Endothelial cell of umbilical vein (primary cell): ENCODE measurements at regions not wholly inside any gene's neighbourhood (a gene's known extent, or its start where the extent isn't known, plus 50 kb on each side); places are given as distances from the start of the nearest gene placed in this dataset.

Experiments used
- BruUV-seq: library from RNA; stranded (reverse); fragments of 400-500 nt; replicated peaks from 2 replicates; lab custom pipeline; 2021; lab: Mats Ljungman, UMichigan
- CTCF ChIA-PET: fragments of 300-600, 350-600 bp; sonication (Branson Sonifier 250); formaldehyde crosslinking; loops from one replicate; lab custom pipeline; 2021; ENCODE audit warnings: antibody characterized with exemption, inconsistent platforms; lab: Charles Lee
- POLR2A ChIA-PET: fragments of 300-600, 350-600 bp; sonication (Branson Sonifier 250); formaldehyde crosslinking; loops from one replicate; lab custom pipeline; 2021; ENCODE audit warnings: antibody characterized with exemption, inconsistent platforms; lab: Charles Lee
- DNase-seq: peaks from one replicate; pipeline ENCODE4 v3.0.0-alpha.2; 2011; ENCODE audit warnings: low read depth, low spot score
- FAIRE-seq: peaks from 2 replicates; lab custom pipeline; 2011; peaks lifted over from hg19 to GRCh38; lab: Jason Lieb, UNC
- H2AFZ ChIP-seq: 2 replicates; pipeline ENCODE4 v1.6.0; 2012; ENCODE audit warnings: low read depth, low read length, control low read depth, inconsistent platforms
- H3K27ac ChIP-seq: 2 replicates; pipeline ENCODE4 v1.5.1; 2011; ENCODE audit warnings: low read depth, mild to moderate bottlenecking, control low read depth, low read length, moderate library complexity; ENCODE audit not compliant: insufficient read depth
- H3K27me3 ChIP-seq, 2 experiments: 2 replicates each; pipeline versions ENCODE4 v1.6.0 to v1.6.1; 2011; ENCODE audit warnings: low read length in 2 of 2, mixed read lengths in 1 of 2; ENCODE audit not compliant: control insufficient read depth in 2 of 2, insufficient read depth in 2 of 2
- H3K36me3 ChIP-seq, 2 experiments: 2 replicates in 1 of 2; 3 replicates in 1 of 2; pipeline ENCODE4 v1.5.1; 2011; ENCODE audit warnings: low read length in 2 of 2, mild to moderate bottlenecking in 1 of 2, moderate library complexity in 1 of 2; ENCODE audit not compliant: control insufficient read depth in 2 of 2, insufficient read depth in 2 of 2; ENCODE audit errors: extremely low read depth in 1 of 2
- H3K4me1 ChIP-seq: 3 replicates; pipeline ENCODE4 v1.5.1; 2011; ENCODE audit warnings: mild to moderate bottlenecking, low read length; ENCODE audit not compliant: control insufficient read depth, insufficient read depth; ENCODE audit errors: extremely low read depth
- H3K4me2 ChIP-seq: 2 replicates; pipeline ENCODE4 v1.6.1; 2011; ENCODE audit warnings: low read length, control low read depth, mixed read lengths; ENCODE audit not compliant: insufficient read depth
- H3K4me3 ChIP-seq, 3 experiments: fragments of 200-600 bp in 1 of 3; sonication (generic), shearing (Covaris generic) in 1 of 3; replicated peaks in 1 of 3; 2 replicates each; pipeline ENCODE4 v1.5.1; 2011 to 2016; ENCODE audit warnings: control low read depth in 3 of 3, low read length in 3 of 3, mild to moderate bottlenecking in 2 of 3, inconsistent platforms in 1 of 3, low read depth in 1 of 3, moderate library complexity in 1 of 3; ENCODE audit not compliant: insufficient read depth in 1 of 3
- H3K79me2 ChIP-seq: 2 replicates; pipeline ENCODE4 v1.6.0; 2012; ENCODE audit warnings: low read length, inconsistent platforms; ENCODE audit not compliant: control insufficient read depth, insufficient read depth
- H3K9ac ChIP-seq: replicated peaks from 2 replicates; pipeline ENCODE3; 2011; ENCODE audit warnings: low read length, control low read depth; ENCODE audit not compliant: insufficient read depth; ENCODE audit errors: extremely low read depth
- H3K9me1 ChIP-seq: replicated peaks from 3 replicates; pipeline ENCODE4 v1.6.0; 2011; ENCODE audit warnings: mild to moderate bottlenecking, low read length; ENCODE audit not compliant: control insufficient read depth, insufficient read depth; ENCODE audit errors: extremely low read depth
- H3K9me3 ChIP-seq: replicated peaks from 2 replicates; pipeline ENCODE4 v1.5.1; 2012; ENCODE audit warnings: low read length, inconsistent platforms; ENCODE audit not compliant: control insufficient read depth, insufficient read depth
- H4K20me1 ChIP-seq: replicated peaks from 2 replicates; pipeline ENCODE3; 2011; ENCODE audit warnings: mild to moderate bottlenecking, low read length; ENCODE audit not compliant: control insufficient read depth, insufficient read depth; ENCODE audit errors: extremely low read depth
- EZH2 ChIP-seq: IDR thresholded peaks from 2 replicates; pipeline ENCODE4 v1.6.1; 2012; ENCODE audit warnings: borderline replicate concordance, low read depth, mild to moderate bottlenecking, moderate library complexity, low read length, inconsistent platforms; ENCODE audit not compliant: severe bottlenecking
- FOS ChIP-seq: IDR thresholded peaks from 2 replicates; pipeline ENCODE4 v1.6.1; 2011; ENCODE audit warnings: mild to moderate bottlenecking, low read length, moderate library complexity, borderline replicate concordance; ENCODE audit not compliant: insufficient read depth
- GATA2 ChIP-seq: IDR thresholded peaks from 2 replicates; pipeline ENCODE4 v1.7.0; 2011; ENCODE audit warnings: low read depth, mild to moderate bottlenecking, moderate library complexity, mixed read lengths, low read length; ENCODE audit not compliant: insufficient read length, insufficient read depth
- JUN ChIP-seq: IDR thresholded peaks from 2 replicates; pipeline ENCODE4 v1.6.1; 2011; ENCODE audit warnings: borderline replicate concordance, low read depth; ENCODE audit not compliant: insufficient read length, insufficient read depth
- MYC ChIP-seq: IDR thresholded peaks from one replicate; pipeline ENCODE4 v1.6.1; 2011; ENCODE audit warnings: mild to moderate bottlenecking, low read depth, low read length
- POLR2A ChIP-seq: IDR thresholded peaks from 2 replicates; pipeline ENCODE4 v1.6.1; 2012; ENCODE audit warnings: low read depth, mild to moderate bottlenecking, control low read depth, low read length
- POLR2AphosphoS5 ChIP-seq: IDR thresholded peaks from 2 replicates; pipeline ENCODE4 v1.6.1; 2012; ENCODE audit warnings: low read depth, mild to moderate bottlenecking, control low read depth, low read length, moderate library complexity; ENCODE audit not compliant: insufficient read depth
- dilution Hi-C: fragments of 300-500 bp; cut with MboI; formaldehyde crosslinking; loops from one replicate; pipeline ENCODE4 v1.15.0; 2019; ENCODE audit warnings: low sequenced_read_pairs; ENCODE audit not compliant: extremely low pct_ligation_motif_present
- intact Hi-C: fragments of 100-400 bp; cut with micrococcal nuclease; formaldehyde crosslinking; loops from one replicate; pipeline ENCODE4 v1.10.0; 2022
- TF ChIP-seq, protein P1 (sequence below): IDR thresholded peaks from 2 replicates; pipeline ENCODE4 v1.6.1; 2011; ENCODE audit not compliant: insufficient read depth, insufficient read length

DNA sequence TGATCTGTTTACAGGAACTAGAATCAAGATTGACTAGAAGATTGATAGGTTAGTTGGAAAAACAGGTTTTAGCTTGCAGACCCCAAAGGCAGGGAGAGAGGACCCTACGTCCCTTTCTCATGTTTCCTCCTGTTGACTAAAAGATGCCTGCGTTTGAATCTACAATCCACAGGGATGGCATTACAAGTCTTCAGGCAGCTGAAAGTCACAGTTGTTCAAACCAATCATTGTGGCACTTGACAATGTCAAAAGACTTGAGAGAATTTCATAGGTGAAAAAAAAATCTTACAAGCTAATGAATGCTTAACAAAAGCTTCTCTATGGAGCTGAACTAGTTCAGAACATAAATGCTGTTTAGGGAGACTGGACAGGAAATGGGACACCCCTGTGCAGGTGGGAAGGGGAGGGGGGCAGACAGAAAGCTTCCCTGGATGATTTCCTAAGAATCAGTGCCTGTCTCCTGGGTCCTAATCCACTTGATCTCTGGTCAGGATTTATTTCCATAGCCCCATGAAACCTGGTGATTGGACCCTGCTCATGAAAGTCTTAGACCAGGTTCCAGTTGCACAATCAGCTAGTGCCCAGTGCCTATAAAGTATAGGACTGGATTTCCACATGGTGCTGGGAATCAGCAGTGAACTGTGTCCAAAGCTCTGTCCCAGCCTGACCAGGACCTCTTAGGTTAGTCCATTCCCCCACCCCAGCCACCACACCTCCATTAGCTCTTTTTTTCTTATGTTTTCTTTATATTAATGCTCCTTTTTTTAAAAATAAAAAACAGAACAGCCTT is 91.6 kb upstream of the BCAR3 start:
- Histone ChIP-seq H4K20me1 (no peaks in the 10 kb centered on the region), H3K27ac (no peak overlapping the region), H3K4me2 (no peak overlapping the region), H3K4me1 (no peaks in the 10 kb centered on the region), H3K4me3 (no peak overlapping the region), H3K9ac (no peak overlapping the region), H3K9me3 (no peaks in the 10 kb centered on the region), H3K27me3 (no peaks in the 10 kb centered on the region), H3K36me3 (no peaks in the 10 kb centered on the region), H3K9me1 (no peaks in the 10 kb centered on the region), H2AFZ (no peak overlapping the region), H3K79me2 (no peaks in the 10 kb centered on the region)
- FAIRE-seq (no peak), DNase-seq (no peak)
- CTCF ChIA-PET = interaction anchor here (0.8 to 1.5 kb wide), 3 partner anchors 10 to 43 kb away, joined by 3 to 5 read pairs (median 3); no protein-coding TSS in a partner anchor
- no peak for TF ChIP-seq GATA2
- TF ChIP-seq EZH2 = no peak
- no peak for TF ChIP-seq FOS
- TF ChIP-seq, protein P1, sequence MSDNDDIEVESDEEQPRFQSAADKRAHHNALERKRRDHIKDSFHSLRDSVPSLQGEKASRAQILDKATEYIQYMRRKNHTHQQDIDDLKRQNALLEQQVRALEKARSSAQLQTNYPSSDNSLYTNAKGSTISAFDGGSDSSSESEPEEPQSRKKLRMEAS = no peak
- TF ChIP-seq JUN = no peak
- no peak for TF ChIP-seq MYC
- no peak for TF ChIP-seq POLR2A
- TF ChIP-seq POLR2AphosphoS5 = no peak
- no TSS peak for BruUV-seq
- intact Hi-C loops = no loop called here
- dilution Hi-C loops = no loop called here
- POLR2A ChIA-PET = no interaction called here
